ENCODE measurements at regions not wholly inside any gene's neighbourhood (a gene's known extent, or its start where the extent isn't known, plus 50 kb on each side); places are given as distances from the start of the nearest gene placed in this dataset.

DNA sequence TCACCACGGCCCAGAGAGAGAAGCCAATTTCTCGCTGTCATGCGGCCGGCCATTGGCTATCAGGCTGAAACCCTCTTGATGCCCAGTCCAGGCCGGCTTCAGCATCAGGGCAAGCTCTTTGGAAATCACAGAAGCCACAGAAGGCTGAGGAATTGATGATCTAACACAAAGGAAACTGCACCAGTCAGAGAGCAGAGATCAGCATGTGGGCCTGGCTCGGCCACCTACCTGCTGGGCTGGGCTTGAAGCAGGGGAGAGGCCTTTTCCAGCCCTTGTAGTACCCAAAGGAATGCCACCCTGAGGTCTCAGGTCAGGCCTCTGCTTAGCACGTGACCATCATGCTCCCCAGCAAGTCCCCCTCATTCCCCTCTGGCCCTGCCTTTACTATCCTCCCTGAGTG lies 119.1 kb downstream of the TLE3 start:
- no peaks in the 10 kb centered on the region for H3K4me1 ChIP-seq
- no peaks in the 10 kb centered on the region for H3K9me3 ChIP-seq
- TF ChIP-seq EP300 (IDR thresholded peaks at IDR 0.05) (no peak), POLR2AphosphoS5 (IDR thresholded peaks at IDR 0.05) (no peak), POLR2A (IDR thresholded peaks at IDR 0.05; ENCODE audit: low read depth) (no peak)
- TF ChIP-seq, protein P1, sequence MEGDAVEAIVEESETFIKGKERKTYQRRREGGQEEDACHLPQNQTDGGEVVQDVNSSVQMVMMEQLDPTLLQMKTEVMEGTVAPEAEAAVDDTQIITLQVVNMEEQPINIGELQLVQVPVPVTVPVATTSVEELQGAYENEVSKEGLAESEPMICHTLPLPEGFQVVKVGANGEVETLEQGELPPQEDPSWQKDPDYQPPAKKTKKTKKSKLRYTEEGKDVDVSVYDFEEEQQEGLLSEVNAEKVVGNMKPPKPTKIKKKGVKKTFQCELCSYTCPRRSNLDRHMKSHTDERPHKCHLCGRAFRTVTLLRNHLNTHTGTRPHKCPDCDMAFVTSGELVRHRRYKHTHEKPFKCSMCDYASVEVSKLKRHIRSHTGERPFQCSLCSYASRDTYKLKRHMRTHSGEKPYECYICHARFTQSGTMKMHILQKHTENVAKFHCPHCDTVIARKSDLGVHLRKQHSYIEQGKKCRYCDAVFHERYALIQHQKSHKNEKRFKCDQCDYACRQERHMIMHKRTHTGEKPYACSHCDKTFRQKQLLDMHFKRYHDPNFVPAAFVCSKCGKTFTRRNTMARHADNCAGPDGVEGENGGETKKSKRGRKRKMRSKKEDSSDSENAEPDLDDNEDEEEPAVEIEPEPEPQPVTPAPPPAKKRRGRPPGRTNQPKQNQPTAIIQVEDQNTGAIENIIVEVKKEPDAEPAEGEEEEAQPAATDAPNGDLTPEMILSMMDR (IDR thresholded peaks at IDR 0.05), result no peak
- peaks cover 0 to 67% (median 0%) of the 10 kb centered on the region in 4 donors for H3K27me3 ChIP-seq
- 85% methylated on average over 7 of the region's 7 CpGs for WGBS
- H3K4me3 ChIP-seq, result no peak overlapping the region
- no peaks in the 10 kb centered on the region for H3K36me3 ChIP-seq
- H3K27ac ChIP-seq (replicated peaks in 1 of 4), result no peak overlapping the region
- no peak for DNase-seq (ENCODE audit: extremely low spot score)
- intact Hi-C loops (cut with DNase I), result no loop called here

DNA sequence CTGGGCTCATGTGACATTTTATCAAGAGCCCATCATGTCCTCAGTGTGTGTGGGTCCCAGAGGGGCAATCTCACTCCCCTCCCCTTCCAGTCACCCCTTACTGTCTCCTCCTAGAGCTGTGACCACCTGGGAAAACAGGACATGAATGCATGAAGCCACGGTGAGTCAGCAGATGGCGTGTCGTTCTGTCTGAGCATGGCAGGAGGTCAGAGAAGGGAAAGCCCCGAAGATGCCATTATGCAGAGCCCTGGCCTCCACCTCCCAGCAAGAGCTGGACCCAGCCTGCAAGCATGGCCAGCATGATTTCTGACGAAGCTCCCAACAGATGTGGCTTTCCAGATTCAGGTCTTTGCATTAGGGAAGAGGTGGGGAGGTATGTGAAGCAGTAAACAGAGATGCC lies 118.5 kb downstream of the TLE3 start:
- no peak overlapping the region for H3K27ac ChIP-seq (replicated peaks in 1 of 4)
- peaks cover 0 to 70% (median 0%) of the 10 kb centered on the region in 4 donors for H3K27me3 ChIP-seq
- H3K9me3 ChIP-seq, result no peaks in the 10 kb centered on the region
- 38% methylated on average over 4 of the region's 5 CpGs for WGBS
- H3K4me3 ChIP-seq, result no peak overlapping the region
- H3K36me3 ChIP-seq, result no peaks in the 10 kb centered on the region
- no peaks in the 10 kb centered on the region for H3K4me1 ChIP-seq
- no peak for DNase-seq (ENCODE audit: extremely low spot score)
- TF ChIP-seq, protein P1 (IDR thresholded peaks at IDR 0.05), result no peak
- TF ChIP-seq EP300 (IDR thresholded peaks at IDR 0.05), result no peak
- TF ChIP-seq POLR2A (IDR thresholded peaks at IDR 0.05; ENCODE audit: low read depth), result no peak
- no peak for TF ChIP-seq POLR2AphosphoS5 (IDR thresholded peaks at IDR 0.05)
- intact Hi-C loops (cut with DNase I), result no loop called here

DNA sequence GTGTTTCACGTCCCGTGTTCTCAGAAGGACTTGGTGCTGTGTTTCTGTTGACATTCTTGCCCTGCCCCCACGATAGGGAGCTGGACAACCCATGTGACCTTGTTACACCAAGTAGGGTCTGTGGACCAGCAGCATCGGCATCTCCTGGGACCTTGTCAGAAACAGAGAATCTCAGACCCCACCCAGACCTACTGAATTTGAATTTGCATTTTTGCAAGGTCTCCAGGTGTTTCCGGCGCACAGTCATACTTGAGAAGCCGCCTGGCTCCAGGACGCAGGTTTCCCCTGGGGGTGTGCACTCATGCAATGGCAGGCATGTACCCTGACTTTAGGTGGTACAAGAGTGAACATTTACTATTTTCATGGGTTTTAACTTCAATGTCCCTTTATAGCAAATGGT lies 117.9 kb downstream of the TLE3 start:
- Histone ChIP-seq H3K36me3 (no peaks in the 10 kb centered on the region), H3K4me1 (no peaks in the 10 kb centered on the region), H3K27me3 (peaks cover 0 to 64% (median 0%) of the 10 kb centered on the region in 4 donors), H3K27ac (replicated peaks in 1 of 4) (no peak overlapping the region), H3K4me3 (no peak overlapping the region), H3K9me3 (no peaks in the 10 kb centered on the region)
- no peak for DNase-seq (ENCODE audit: extremely low spot score)
- TF ChIP-seq POLR2A (IDR thresholded peaks at IDR 0.05; ENCODE audit: low read depth) (no peak), POLR2AphosphoS5 (IDR thresholded peaks at IDR 0.05) (no peak), EP300 (IDR thresholded peaks at IDR 0.05) (no peak)
- TF ChIP-seq, protein P1 (IDR thresholded peaks at IDR 0.05), result no peak
- intact Hi-C loops (cut with DNase I), result no loop called here
- 80% methylated on average over 8 of the region's 8 CpGs for WGBS

DNA sequence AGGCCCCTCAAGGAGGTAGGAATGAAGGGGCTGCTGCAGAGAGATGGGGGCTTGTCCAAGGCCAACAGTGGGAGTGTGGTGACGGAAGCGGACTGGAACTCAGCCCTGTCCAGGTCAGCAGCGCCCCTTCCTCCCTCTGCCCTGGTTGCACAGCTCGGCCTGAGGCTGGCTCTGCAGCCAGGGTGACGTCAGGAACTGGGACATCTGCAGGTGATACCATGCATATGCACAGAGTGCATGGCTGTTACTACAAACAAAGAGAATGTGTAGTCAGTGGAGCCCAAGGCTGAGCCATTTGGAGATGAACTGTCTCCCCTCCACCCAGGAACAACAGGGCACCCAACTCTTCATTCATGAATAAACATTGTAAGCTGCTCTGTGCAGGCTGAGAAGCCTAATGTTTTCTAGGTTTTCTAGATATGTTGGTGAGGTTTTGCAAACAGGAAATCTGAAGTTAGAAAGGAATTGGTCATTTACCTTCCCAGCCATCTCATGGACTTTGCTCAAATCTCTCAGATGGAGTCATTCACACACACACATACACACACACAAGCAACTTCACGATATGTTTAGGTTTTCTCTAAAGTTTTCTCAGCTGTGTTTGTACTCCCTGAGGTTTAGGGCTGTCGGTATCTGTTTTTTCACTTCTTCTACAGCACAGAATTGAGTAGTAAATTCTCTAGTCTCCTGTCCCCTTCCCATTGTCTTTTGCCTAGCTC lies 117.2 kb downstream of the TLE3 start:
- H3K27me3 ChIP-seq, result peaks cover 0 to 57% (median 0%) of the 10 kb centered on the region in 4 donors
- H3K4me3 ChIP-seq, result no peak overlapping the region
- no peaks in the 10 kb centered on the region for H3K36me3 ChIP-seq
- intact Hi-C loops (cut with DNase I), result no loop called here
- H3K4me1 ChIP-seq, result no peaks in the 10 kb centered on the region
- no peak for DNase-seq (ENCODE audit: extremely low spot score)
- H3K27ac ChIP-seq (replicated peaks in 1 of 4), result no peak overlapping the region
- TF ChIP-seq, protein P1 (IDR thresholded peaks at IDR 0.05), result no peak
- TF ChIP-seq POLR2A (IDR thresholded peaks at IDR 0.05; ENCODE audit: low read depth) (no peak), EP300 (IDR thresholded peaks at IDR 0.05) (no peak), POLR2AphosphoS5 (IDR thresholded peaks at IDR 0.05) (no peak)
- 70% methylated on average over 7 of the region's 7 CpGs for WGBS
- no peaks in the 10 kb centered on the region for H3K9me3 ChIP-seq

DNA sequence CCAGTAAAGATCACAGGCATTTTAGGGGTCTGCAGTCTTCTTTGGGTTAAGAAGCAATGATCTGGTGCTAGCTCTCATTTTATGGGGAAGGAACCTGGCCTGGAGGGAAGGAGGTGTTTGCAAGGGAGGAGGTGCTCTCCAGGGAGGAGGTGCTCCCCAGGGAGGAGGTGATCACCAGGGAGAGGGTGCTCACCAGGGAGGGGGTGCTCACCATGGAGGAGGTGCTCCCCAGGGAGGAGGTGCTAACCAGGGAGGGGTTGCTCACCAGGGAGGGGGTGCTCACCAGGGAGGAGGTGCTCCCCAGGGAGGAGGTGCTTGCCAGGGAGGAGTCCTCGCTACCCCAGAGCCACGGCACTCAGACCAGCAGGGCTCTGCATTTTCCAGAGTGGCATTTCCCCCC lies 115.7 kb downstream of the TLE3 start:
- DNase-seq (ENCODE audit: extremely low spot score), result no peak
- WGBS, result 92% methylated on average over 2 of the region's 2 CpGs
- intact Hi-C loops (cut with DNase I), result no loop called here
- H3K36me3 ChIP-seq, result no peaks in the 10 kb centered on the region
- no peak for TF ChIP-seq EP300 (IDR thresholded peaks at IDR 0.05)
- no peak for TF ChIP-seq POLR2AphosphoS5 (IDR thresholded peaks at IDR 0.05)
- TF ChIP-seq, protein P1 (IDR thresholded peaks at IDR 0.05), result no peak
- no peak for TF ChIP-seq POLR2A (IDR thresholded peaks at IDR 0.05; ENCODE audit: low read depth)
- peaks cover 0 to 55% (median 0%) of the 10 kb centered on the region in 4 donors for H3K27me3 ChIP-seq
- no peaks in the 10 kb centered on the region for H3K9me3 ChIP-seq
- H3K27ac ChIP-seq (replicated peaks in 1 of 4), result no peak overlapping the region
- H3K4me1 ChIP-seq, result no peaks in the 10 kb centered on the region
- H3K4me3 ChIP-seq, result no peak overlapping the region

Measured in esophagus muscularis mucosa (tissue), 4 donors.